ENCODE measurements at regions not wholly inside any gene's neighbourhood (a gene's known extent, or its start where the extent isn't known, plus 50 kb on each side); places are given as distances from the start of the nearest gene placed in this dataset.

GRCh38 chr16:9238346-9238745 lies 146.9 kb downstream of the HAPSTR1 start:
- no peak for DNase-seq (ENCODE audit: low spot score)
- intact Hi-C loops (cut with DNase I) = no loop called here

- intact Hi-C loops (cut with DNase I) = no loop called here
- no peak for DNase-seq (ENCODE audit: low spot score)
These were observed 149.7 kb downstream of the HAPSTR1 start for GRCh38 chr16:9241177-9241576.

- intact Hi-C loops (cut with DNase I) = no loop called here
- no peak for DNase-seq (ENCODE audit: low spot score)
These were observed 156.7 kb downstream of the HAPSTR1 start for GRCh38 chr16:9248162-9248561.

- DNase-seq (ENCODE audit: low spot score) = no peak
- intact Hi-C loops (cut with DNase I) = no loop called here
These were observed 158.1 kb downstream of the HAPSTR1 start for GRCh38 chr16:9249534-9249933.

- intact Hi-C loops (cut with DNase I) = no loop called here
- no peak for DNase-seq (ENCODE audit: low spot score)
These were observed 159.6 kb downstream of the HAPSTR1 start for GRCh38 chr16:9251026-9251425.

- DNase-seq (ENCODE audit: low spot score) = no peak
- intact Hi-C loops (cut with DNase I) = no loop called here
These were observed 163.4 kb downstream of the HAPSTR1 start for GRCh38 chr16:9254863-9255262.

GRCh38 chr16:9256196-9256595 lies 164.8 kb downstream of the HAPSTR1 start:
- intact Hi-C loops (cut with DNase I) = no loop called here
- no peak for DNase-seq (ENCODE audit: low spot score)

- intact Hi-C loops (cut with DNase I) = no loop called here
- DNase-seq (ENCODE audit: low spot score) = no peak
These were observed 166.4 kb downstream of the HAPSTR1 start for GRCh38 chr16:9257843-9258242.

GRCh38 chr16:9258423-9259051 lies 167.1 kb downstream of the HAPSTR1 start:
- intact Hi-C loops (cut with DNase I) = no loop called here

GRCh38 chr16:9259914-9260608 lies 168.6 kb downstream of the HAPSTR1 start:
- intact Hi-C loops (cut with DNase I) = no loop called here
- no peak for DNase-seq (ENCODE audit: low spot score)

More at GRCh38 chr16:9258423-9259051, 167.1 kb downstream of the HAPSTR1 start:
- no peak for DNase-seq (ENCODE audit: low spot score)

- no peak for DNase-seq (ENCODE audit: low spot score)
- intact Hi-C loops (cut with DNase I) = no loop called here
These were observed 169.2 kb downstream of the HAPSTR1 start for GRCh38 chr16:9260666-9261065.

GRCh38 chr16:9261376-9261775 lies 169.9 kb downstream of the HAPSTR1 start:
- DNase-seq (ENCODE audit: low spot score) = no peak
- intact Hi-C loops (cut with DNase I) = no loop called here

- intact Hi-C loops (cut with DNase I) = no loop called here
- no peak for DNase-seq (ENCODE audit: low spot score)
These were observed 171.7 kb downstream of the HAPSTR1 start for GRCh38 chr16:9262941-9263715.

- intact Hi-C loops (cut with DNase I) = no loop called here
- DNase-seq (ENCODE audit: low spot score) = no peak
These were observed 172.6 kb downstream of the HAPSTR1 start for GRCh38 chr16:9264067-9264466.

- DNase-seq (ENCODE audit: low spot score) = no peak
- intact Hi-C loops (cut with DNase I) = no loop called here
These were observed 177.0 kb downstream of the HAPSTR1 start for GRCh38 chr16:9268446-9268845.

- no peak for DNase-seq (ENCODE audit: low spot score)
- intact Hi-C loops (cut with DNase I) = loop anchor here (10.0 kb wide), 1 partner anchor 904 kb away; no protein-coding TSS in a partner anchor
These were observed 179.0 kb downstream of the HAPSTR1 start for GRCh38 chr16:9270424-9270823.

GRCh38 chr16:9270941-9271340 lies 179.5 kb downstream of the HAPSTR1 start:
- intact Hi-C loops (cut with DNase I) = loop anchor here (10.0 kb wide), 1 partner anchor 904 kb away; no protein-coding TSS in a partner anchor
- DNase-seq (ENCODE audit: low spot score) = no peak

GRCh38 chr16:9271841-9272240 lies 180.4 kb downstream of the HAPSTR1 start:
- intact Hi-C loops (cut with DNase I) = loop anchor here (10.0 kb wide), 1 partner anchor 903 kb away; no protein-coding TSS in a partner anchor
- DNase-seq (ENCODE audit: low spot score) = no peak

GRCh38 chr16:9275377-9275776 lies 183.9 kb downstream of the HAPSTR1 start:
- intact Hi-C loops (cut with DNase I) = loop anchor here (10.0 kb wide), 1 partner anchor 899 kb away; no protein-coding TSS in a partner anchor
- DNase-seq (ENCODE audit: low spot score) = no peak

GRCh38 chr16:9275816-9276354 lies 184.4 kb downstream of the HAPSTR1 start:
- no peak for DNase-seq (ENCODE audit: low spot score)

More at GRCh38 chr16:9275816-9276354, 184.4 kb downstream of the HAPSTR1 start:
- intact Hi-C loops (cut with DNase I) = loop anchor here (10.0 kb wide), 1 partner anchor 899 kb away; no protein-coding TSS in a partner anchor
